Osteoblast (primary cell): ENCODE measurements at regions not wholly inside any gene's neighbourhood (a gene's known extent, or its start where the extent isn't known, plus 50 kb on each side); places are given as distances from the start of the nearest gene placed in this dataset.
"Not testable (repeated sequence)": the region's sequence is repeated elsewhere in the genome, so short reads cannot be mapped to it uniquely, and the experiment has no call there.

Source experiments
- DNase-seq: peaks from one replicate; pipeline ENCODE4 v3.0.0; 2011; ENCODE audit warnings: low spot score, mixed read lengths; ENCODE audit not compliant: insufficient read length; ENCODE audit errors: missing footprints
- H2AFZ ChIP-seq: 2 replicates; pipeline ENCODE4 v1.6.0; 2011; ENCODE audit warnings: mild to moderate bottlenecking, low read length
- H3K27ac ChIP-seq: 2 replicates; pipeline ENCODE4 v1.5.1; 2011; ENCODE audit warnings: mild to moderate bottlenecking, low read depth, low read length, moderate library complexity
- H3K27me3 ChIP-seq: 2 replicates; pipeline ENCODE4 v1.6.0; 2012; ENCODE audit warnings: mild to moderate bottlenecking, control low read depth, inconsistent platforms, low read length, moderate library complexity; ENCODE audit not compliant: insufficient read depth
- H3K36me3 ChIP-seq: 2 replicates; pipeline ENCODE4 v1.5.1; 2011; ENCODE audit warnings: mild to moderate bottlenecking, low read length, control low read depth, moderate library complexity; ENCODE audit not compliant: insufficient read depth
- H3K4me1 ChIP-seq: 2 replicates; pipeline ENCODE4 v1.5.1; 2011; ENCODE audit warnings: mild to moderate bottlenecking, low read length, control low read depth, moderate library complexity; ENCODE audit not compliant: insufficient read depth
- H3K4me2 ChIP-seq: 2 replicates; pipeline ENCODE4 v1.6.0; 2011; ENCODE audit warnings: mild to moderate bottlenecking, low read length; ENCODE audit not compliant: insufficient read depth
- H3K4me3 ChIP-seq: fragments of 200-600 bp; sonication (generic); 3 replicates; pipeline ENCODE4 v1.5.1; 2012; ENCODE audit warnings: mild to moderate bottlenecking, low read length, inconsistent platforms; ENCODE audit not compliant: insufficient read depth
- H3K79me2 ChIP-seq: 2 replicates; pipeline ENCODE4 v1.6.0; 2012; ENCODE audit warnings: mild to moderate bottlenecking, low read length, control low read depth, inconsistent platforms; ENCODE audit not compliant: insufficient read depth
- H3K9me3 ChIP-seq: 2 replicates; pipeline ENCODE4 v1.5.1; 2011; ENCODE audit warnings: low read depth, low read length, control low read depth
- H4K20me1 ChIP-seq: 2 replicates; pipeline ENCODE4 v1.6.0; 2012; ENCODE audit warnings: mild to moderate bottlenecking, low read length, control low read depth; ENCODE audit not compliant: insufficient read depth

DNA sequence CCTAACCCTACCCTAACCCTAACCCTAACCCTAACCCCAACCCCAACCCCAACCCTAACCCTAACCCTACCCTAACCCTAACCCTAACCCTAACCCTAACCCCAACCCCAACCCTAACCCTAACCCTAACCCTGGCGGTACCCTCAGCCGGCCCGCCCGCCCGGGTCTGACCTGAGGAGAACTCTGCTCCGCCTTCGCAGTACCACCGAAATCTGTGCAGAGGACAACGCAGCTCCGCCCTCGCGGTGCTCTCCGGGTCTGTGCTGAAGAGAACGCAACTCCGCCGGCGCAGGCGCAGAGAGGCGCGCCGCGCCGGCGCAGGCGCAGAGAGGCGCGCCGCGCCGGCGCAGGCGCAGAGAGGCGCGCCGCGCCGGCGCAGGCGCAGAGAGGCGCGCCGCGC is 56.1 kb upstream of the IQSEC3 start:
- H3K4me1 ChIP-seq, H3K27me3 ChIP-seq, H4K20me1 ChIP-seq, H3K4me2 ChIP-seq, H3K36me3 ChIP-seq, H2AFZ ChIP-seq, DNase-seq, H3K79me2 ChIP-seq, H3K9me3 ChIP-seq, H3K4me3 ChIP-seq, H3K27ac ChIP-seq: not testable (repeated sequence)

DNA sequence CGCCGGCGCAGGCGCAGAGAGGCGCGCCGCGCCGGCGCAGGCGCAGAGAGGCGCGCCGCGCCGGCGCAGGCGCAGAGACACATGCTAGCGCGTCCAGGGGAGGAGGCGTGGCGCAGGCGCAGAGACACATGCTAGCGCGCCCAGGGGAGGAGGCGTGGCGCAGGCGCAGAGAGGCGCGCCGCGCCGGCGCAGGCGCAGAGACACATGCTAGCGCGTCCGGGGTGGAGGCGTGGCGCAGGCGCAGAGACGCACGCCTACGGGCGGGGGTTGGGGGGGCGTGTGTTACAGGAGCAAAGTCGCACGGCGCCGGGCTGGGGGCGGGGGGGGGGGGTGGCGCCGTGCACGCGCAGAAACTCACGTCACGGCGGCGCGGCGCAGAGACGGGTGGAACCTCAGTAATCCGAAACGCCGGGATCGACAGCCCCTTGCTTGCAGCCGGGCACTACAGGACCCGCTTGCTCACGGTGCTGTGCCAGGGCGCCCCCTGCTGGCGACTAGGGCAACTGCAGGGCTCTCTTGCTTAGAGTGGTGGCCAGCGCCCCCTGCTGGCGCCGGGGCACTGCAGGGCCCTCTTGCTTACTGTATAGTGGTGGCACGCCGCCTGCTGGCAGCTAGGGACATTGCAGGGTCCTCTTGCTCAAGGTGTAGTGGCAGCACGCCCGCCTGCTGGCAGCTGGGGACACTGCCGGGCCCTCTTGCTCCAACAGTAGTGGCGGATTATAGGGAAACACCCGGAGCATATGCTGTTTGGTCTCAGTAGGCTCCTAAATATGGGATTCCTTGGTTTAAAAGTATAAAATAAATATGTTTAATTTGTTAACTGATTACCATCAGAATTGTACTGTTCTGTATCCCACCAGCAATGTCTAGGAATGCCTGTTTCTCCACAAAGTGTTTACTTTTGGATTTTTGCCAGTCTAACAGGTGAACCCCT is 55.4 kb upstream of the IQSEC3 start:
- H3K4me3 ChIP-seq, H3K27me3 ChIP-seq, H2AFZ ChIP-seq, H4K20me1 ChIP-seq, DNase-seq, H3K9me3 ChIP-seq, H3K79me2 ChIP-seq, H3K4me1 ChIP-seq, H3K36me3 ChIP-seq, H3K27ac ChIP-seq, H3K4me2 ChIP-seq: not testable (repeated sequence)

DNA sequence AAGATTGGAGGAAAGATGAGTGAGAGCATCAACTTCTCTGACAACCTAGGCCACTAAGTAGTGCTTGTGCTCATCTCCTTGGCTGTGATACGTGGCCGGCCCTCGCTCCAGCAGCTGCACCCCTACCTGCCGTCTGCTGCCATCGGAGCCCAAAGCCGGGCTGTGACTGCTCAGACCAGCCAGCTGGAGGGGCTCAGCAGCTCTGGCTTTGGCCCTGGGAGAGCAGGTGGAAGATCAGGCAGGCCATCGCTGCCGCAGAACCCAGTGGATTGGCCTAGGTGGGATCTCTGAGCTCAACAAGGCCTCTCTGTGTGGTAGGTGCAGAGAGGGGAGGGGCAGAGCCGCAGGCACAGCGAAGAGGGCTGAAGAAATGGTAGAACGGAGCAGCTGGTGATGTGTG is 54.3 kb upstream of the IQSEC3 start:
- not testable (repeated sequence) for H3K27ac ChIP-seq, H3K36me3 ChIP-seq, H3K4me2 ChIP-seq, H2AFZ ChIP-seq, H3K27me3 ChIP-seq, H3K4me1 ChIP-seq, H3K79me2 ChIP-seq, H3K4me3 ChIP-seq, H3K9me3 ChIP-seq, H4K20me1 ChIP-seq
- DNase-seq: peak; percentile 19

DNA sequence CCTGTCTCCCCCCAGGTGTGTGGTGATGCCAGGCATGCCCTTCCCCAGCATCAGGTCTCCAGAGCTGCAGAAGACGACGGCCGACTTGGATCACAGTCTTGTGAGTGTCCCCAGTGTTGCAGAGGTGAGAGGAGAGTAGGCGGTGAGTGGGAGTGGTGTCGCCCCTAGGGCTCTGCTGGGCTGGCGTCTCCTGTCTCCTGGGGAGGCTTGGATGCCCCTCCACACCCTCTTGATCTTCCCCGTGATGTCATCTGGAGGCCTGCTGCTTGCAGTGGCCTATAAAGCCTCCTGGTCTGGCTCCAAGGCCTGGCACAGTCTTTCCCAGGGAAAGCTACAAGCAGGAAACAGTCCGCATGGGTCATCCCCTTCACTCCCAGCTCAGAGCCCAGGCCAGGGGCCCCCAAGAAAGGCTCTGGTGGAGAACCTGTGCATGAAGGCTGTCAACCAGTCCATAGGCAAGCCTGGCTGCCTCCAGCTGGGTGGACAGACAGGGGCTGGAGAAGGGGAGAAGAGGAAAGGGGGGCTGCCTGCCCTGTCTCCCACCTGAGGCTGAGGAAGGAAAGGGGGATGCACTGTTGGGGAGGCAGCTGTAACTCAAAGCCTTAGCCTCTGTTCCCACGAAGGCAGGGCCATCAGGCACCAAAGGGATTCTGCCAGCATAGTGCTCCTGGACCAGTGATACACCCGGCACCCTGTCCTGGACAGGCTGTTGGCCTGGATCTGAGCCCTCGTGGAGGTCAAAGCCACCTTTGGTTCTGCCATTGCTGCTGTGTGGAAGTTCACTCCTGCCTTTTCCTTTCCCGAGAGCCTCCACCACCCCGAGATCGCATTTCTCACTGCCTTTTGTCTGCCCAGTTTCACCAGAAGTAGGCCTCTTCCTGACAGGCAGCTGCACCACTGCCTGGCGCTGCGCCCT is 53.6 kb upstream of the IQSEC3 start:
- H3K4me1 ChIP-seq, H3K4me2 ChIP-seq, H3K9me3 ChIP-seq, H3K4me3 ChIP-seq, H3K27me3 ChIP-seq, H3K27ac ChIP-seq, H2AFZ ChIP-seq, H4K20me1 ChIP-seq, H3K79me2 ChIP-seq, H3K36me3 ChIP-seq: not testable (repeated sequence)
- peak; percentile 69 for DNase-seq

DNA sequence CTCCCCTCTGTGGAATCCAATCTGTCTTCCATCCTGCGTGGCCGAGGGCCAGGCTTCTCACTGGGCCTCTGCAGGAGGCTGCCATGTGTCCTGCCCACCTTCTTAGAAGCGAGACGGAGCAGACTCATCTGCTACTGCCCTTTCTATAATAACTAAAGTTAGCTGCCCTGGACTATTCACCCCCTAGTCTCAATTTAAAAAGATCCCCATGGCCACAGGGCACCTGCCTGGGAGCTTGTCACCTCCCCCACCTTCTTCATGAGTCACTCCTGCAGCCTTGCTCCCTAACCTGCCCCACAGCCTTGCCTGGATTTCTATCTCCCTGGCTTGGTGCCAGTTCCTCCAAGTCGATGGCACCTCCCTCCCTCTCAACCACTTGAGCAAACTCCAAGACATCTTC is 52.7 kb upstream of the IQSEC3 start:
- not testable (repeated sequence) for H4K20me1 ChIP-seq, H2AFZ ChIP-seq, H3K4me2 ChIP-seq, H3K27me3 ChIP-seq, H3K4me3 ChIP-seq, H3K4me1 ChIP-seq, H3K27ac ChIP-seq, H3K36me3 ChIP-seq, H3K9me3 ChIP-seq, H3K79me2 ChIP-seq
- peak; percentile 45 for DNase-seq

DNA sequence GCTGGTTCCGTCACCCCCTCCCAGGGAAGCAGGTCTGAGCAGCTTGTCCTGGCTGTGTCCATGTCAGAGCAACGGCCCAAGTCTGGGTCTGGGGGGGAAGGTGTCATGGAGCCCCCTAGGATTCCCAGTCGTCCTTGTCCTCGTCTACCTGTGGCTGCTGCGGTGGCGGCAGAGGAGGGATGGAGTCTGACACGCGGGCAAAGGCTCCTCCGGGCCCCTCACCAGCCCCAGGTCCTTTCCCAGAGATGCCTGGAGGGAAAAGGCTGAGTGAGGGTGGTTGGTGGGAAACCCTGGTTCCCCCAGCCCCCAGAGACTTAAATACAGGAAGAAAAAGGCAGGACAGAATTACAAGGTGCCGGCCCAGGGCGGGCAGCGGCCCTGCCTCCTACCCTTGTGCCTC is 51.9 kb upstream of the IQSEC3 start:
- H3K4me1 ChIP-seq, DNase-seq, H3K4me2 ChIP-seq, H3K27ac ChIP-seq, H2AFZ ChIP-seq, H3K27me3 ChIP-seq, H3K4me3 ChIP-seq, H3K79me2 ChIP-seq, H3K36me3 ChIP-seq, H3K9me3 ChIP-seq, H4K20me1 ChIP-seq: not testable (repeated sequence)

GRCh38 chr12:15381-15780 is 51.2 kb upstream of the IQSEC3 start:
- not testable (repeated sequence) for H3K4me1 ChIP-seq, H3K4me3 ChIP-seq

GRCh38 chr12:16019-16418 is 50.5 kb upstream of the IQSEC3 start:
- not testable (repeated sequence) for H3K27me3 ChIP-seq, DNase-seq, H3K9me3 ChIP-seq, H2AFZ ChIP-seq, H4K20me1 ChIP-seq, H3K79me2 ChIP-seq, H3K27ac ChIP-seq, H3K36me3 ChIP-seq, H3K4me1 ChIP-seq, H3K4me2 ChIP-seq, H3K4me3 ChIP-seq

More at GRCh38 chr12:15381-15780, 51.2 kb upstream of the IQSEC3 start:
- H3K36me3 ChIP-seq, H4K20me1 ChIP-seq, H3K4me2 ChIP-seq, H3K9me3 ChIP-seq, DNase-seq, H3K27ac ChIP-seq, H3K79me2 ChIP-seq, H3K27me3 ChIP-seq, H2AFZ ChIP-seq: not testable (repeated sequence)
